ENCODE measurements at regions not wholly inside any gene's neighbourhood (a gene's known extent, or its start where the extent isn't known, plus 50 kb on each side); places are given as distances from the start of the nearest gene placed in this dataset.
"Not testable (repeated sequence)": the region's sequence is repeated elsewhere in the genome, so short reads cannot be mapped to it uniquely, and the experiment has no call there.

DNA sequence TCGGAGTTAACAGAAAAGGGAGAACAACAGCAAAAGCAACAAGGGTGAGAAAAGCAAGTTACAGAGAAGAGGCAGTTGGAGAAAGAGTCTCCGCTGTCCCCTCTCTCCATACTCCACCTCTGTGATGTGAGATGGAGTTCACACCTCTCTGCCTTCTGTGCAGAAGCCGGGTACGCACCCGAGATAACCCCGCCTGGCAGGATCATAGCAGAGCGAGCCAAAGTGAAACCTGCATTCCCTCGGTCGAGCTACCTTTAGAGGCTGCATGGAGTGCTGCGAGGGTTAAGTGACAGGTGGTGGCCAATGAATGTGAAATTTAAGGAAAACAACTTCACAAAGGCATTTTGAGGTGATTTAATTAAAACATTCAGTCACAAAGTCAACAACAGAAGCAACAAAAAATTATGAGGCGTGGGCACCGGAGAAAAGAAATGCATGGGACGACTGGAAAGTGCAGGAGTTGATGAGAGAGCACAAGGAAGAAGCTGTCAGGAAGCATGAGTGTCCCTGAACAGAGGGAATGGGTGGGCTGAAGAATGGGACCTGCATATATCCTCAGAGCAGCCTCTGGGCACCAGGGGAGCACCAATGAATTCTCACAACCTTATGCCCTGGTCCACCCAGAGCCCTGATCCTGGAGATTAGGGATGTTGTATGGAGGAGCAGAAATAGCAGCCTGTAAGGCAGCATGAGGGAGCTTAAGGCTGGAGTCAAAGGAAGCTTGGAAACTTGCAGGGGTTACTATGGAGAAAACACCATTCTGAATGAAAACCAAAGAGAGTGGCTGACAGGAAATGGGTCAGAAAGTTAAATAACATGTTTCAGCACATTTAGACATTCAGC is 208.3 kb downstream of the EMP1 start:
- H3K36me3 ChIP-seq: no peaks in the 10 kb centered on the region
- intact Hi-C loops (cut with DNase I): no loop called here
- TF ChIP-seq, protein P1, sequence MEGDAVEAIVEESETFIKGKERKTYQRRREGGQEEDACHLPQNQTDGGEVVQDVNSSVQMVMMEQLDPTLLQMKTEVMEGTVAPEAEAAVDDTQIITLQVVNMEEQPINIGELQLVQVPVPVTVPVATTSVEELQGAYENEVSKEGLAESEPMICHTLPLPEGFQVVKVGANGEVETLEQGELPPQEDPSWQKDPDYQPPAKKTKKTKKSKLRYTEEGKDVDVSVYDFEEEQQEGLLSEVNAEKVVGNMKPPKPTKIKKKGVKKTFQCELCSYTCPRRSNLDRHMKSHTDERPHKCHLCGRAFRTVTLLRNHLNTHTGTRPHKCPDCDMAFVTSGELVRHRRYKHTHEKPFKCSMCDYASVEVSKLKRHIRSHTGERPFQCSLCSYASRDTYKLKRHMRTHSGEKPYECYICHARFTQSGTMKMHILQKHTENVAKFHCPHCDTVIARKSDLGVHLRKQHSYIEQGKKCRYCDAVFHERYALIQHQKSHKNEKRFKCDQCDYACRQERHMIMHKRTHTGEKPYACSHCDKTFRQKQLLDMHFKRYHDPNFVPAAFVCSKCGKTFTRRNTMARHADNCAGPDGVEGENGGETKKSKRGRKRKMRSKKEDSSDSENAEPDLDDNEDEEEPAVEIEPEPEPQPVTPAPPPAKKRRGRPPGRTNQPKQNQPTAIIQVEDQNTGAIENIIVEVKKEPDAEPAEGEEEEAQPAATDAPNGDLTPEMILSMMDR (IDR thresholded peaks at IDR 0.05): no peak
- DNase-seq: peak; percentile 52
- H3K27me3 ChIP-seq: no peaks in the 10 kb centered on the region
- H3K4me1 ChIP-seq: no peaks in the 10 kb centered on the region
- H3K9me3 ChIP-seq: no peaks in the 10 kb centered on the region
- H3K27ac ChIP-seq: no peak overlapping the region
- peak overlapping the region; percentile 5 for H3K4me3 ChIP-seq
- H3K9ac ChIP-seq (ENCODE audit: low read depth in 2 of 2, low read length in 2 of 2): peak overlapping the region in 1 of 2 donors; percentile 8

DNA sequence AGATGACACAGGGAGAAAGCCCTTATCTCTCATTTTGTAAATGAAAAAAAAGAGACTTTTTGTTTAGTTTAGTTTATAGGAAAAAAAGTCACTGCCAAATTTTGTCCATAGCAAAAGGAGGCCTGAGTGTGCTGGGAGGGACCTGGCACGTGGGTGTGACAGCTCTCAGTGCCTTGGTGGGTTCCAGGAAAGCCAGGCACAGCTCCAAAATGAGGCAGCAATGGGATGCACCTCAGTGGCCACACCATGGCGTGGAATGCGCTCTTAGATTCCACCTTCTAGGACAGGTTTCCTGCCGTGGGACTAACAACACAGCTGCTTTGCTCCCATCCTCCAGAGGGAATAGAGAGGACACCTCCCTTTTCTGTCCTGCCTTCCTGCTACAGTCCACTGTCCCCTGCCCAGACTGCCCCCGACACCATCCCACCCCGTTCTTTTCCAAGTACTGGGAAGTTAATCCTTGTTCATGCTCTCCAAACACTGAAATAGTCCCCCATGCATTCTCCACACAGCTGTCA is 207.6 kb downstream of the EMP1 start:
- Histone ChIP-seq H3K9me3 (no peaks in the 10 kb centered on the region), H3K9ac (ENCODE audit: low read depth in 2 of 2, low read length in 2 of 2) (no peak overlapping the region), H3K36me3 (no peaks in the 10 kb centered on the region), H3K27me3 (no peaks in the 10 kb centered on the region), H3K4me1 (no peaks in the 10 kb centered on the region), H3K27ac (no peak overlapping the region), H3K4me3 (peak overlapping the region; percentile 5)
- TF ChIP-seq, protein P1 (IDR thresholded peaks at IDR 0.05): no peak
- intact Hi-C loops (cut with DNase I): no loop called here
- DNase-seq: no peak

DNA sequence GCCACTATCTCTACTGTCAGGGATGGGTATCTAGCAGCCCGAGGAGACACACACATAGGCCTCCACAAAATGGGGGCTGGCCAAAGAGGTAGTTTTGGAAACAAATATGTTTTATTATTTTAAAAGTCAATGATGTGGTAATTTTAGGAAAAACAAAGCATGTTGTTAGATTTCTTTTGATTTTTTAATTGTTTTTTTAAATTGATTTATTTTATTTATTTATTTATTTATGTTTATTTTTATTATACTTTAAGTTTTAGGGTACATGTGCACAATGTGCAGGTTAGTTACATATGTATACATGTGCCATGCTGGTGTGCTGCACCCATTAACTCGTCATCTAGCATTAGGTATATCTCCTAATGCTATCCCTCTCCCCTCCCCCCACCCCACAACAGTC is 194.8 kb downstream of the EMP1 start:
- H3K9me3 ChIP-seq; H3K9ac ChIP-seq (ENCODE audit: low read depth in 2 of 2, low read length in 2 of 2); H3K27me3 ChIP-seq; H3K36me3 ChIP-seq; H3K4me3 ChIP-seq; intact Hi-C loops (cut with DNase I); H3K4me1 ChIP-seq: not testable (repeated sequence)
- H3K27ac ChIP-seq: peak overlapping the region; percentile 67
- DNase-seq: peak; percentile 16

DNA sequence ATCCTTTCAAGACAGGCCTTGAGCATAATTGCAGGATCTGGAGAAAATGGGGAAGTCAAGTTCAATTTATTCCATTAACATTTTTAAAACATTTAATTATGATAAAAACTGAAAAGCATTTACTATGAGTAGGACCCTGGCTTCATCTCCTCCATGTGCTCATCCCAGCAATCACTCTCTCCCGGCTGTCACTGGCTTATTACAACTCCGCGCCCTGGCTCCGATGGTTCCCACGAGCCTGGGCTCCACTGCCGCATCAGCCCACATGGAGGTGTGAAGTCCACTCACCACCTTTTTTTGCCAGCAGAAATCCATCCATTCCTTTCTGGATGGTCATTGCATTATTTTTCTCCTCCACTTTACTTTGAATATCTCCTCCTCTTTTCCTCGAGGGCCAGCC is 194.4 kb downstream of the EMP1 start:
- H3K36me3 ChIP-seq: no peaks in the 10 kb centered on the region
- intact Hi-C loops (cut with DNase I): no loop called here
- DNase-seq: peak; percentile 18
- H3K27me3 ChIP-seq: no peaks in the 10 kb centered on the region
- peak overlapping the region; percentile 67 for H3K27ac ChIP-seq
- no peak overlapping the region for H3K4me3 ChIP-seq
- H3K9me3 ChIP-seq: no peaks in the 10 kb centered on the region
- peak overlapping the region in 1 of 2 donors; percentile 30 for H3K9ac ChIP-seq (ENCODE audit: low read depth in 2 of 2, low read length in 2 of 2)
- H3K4me1 ChIP-seq: peaks cover 5% of the 10 kb centered on the region
- TF ChIP-seq, protein P1 (IDR thresholded peaks at IDR 0.05): no peak

DNA sequence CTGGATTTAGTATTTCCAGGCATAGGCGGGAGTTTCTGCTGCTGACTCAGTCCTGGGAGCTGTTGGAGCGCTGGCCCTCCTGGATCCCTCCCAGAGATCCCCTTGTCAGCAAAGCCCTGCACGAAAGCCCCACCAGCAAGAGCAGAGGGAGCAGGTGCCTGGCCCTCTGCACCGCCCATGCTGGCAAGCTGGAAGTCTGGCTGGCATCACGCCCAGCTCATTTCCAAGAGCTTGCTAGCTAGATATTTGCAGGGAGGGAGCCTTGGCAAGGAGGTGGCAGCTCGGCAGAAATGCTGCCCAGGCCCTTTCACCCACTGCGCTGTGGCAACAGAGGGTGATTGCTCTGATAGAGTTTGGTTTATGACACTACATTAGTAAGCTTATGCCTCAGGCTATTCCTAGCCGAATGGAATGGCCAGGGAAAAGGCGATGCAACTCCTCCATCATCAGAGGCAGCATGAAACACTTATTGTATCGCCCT is 193.9 kb downstream of the EMP1 start:
- intact Hi-C loops (cut with DNase I): no loop called here
- H3K36me3 ChIP-seq: no peaks in the 10 kb centered on the region
- peak; percentile 97 for DNase-seq
- H3K4me3 ChIP-seq: no peak overlapping the region
- peak overlapping the region; percentile 30 for H3K9ac ChIP-seq (ENCODE audit: low read depth in 2 of 2, low read length in 2 of 2)
- no peaks in the 10 kb centered on the region for H3K27me3 ChIP-seq
- peak overlapping the region; percentile 67 for H3K27ac ChIP-seq
- TF ChIP-seq, protein P1 (IDR thresholded peaks at IDR 0.05): no peak
- no peaks in the 10 kb centered on the region for H3K9me3 ChIP-seq
- H3K4me1 ChIP-seq: peaks cover 5% of the 10 kb centered on the region

DNA sequence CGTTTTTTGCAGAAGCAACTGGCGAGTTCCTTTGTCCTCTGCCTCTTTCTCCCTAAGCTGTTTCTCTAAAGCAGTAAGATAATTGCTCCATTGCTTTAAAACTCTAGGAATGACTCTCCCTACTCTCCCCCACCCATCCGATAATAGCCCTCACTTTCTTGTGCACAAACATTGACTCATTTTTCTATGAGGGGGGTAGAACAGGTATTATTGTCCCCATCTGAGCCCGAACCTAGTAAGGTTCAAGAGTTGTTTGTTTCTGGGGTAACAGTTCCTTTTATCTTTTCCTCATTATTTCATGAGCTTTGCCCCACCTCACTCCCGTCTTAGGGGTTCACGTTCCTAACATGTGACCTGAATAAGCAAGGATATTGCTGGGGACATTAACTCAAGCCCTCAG is 190.6 kb downstream of the EMP1 start:
- intact Hi-C loops (cut with DNase I): no loop called here

More for the DNA sequence above, 190.6 kb downstream of the EMP1 start:
- TF ChIP-seq, protein P1 (IDR thresholded peaks at IDR 0.05): no peak
- no peaks in the 10 kb centered on the region for H3K36me3 ChIP-seq
- H3K4me3 ChIP-seq: no peak overlapping the region
- H3K9ac ChIP-seq (ENCODE audit: low read depth in 2 of 2, low read length in 2 of 2): peak overlapping the region in 1 of 2 donors; percentile 49
- H3K4me1 ChIP-seq: peaks cover 5% of the 10 kb centered on the region
- DNase-seq: peak; percentile 65
- H3K27ac ChIP-seq: peak overlapping the region; percentile 78
- H3K27me3 ChIP-seq: no peaks in the 10 kb centered on the region
- no peaks in the 10 kb centered on the region for H3K9me3 ChIP-seq

All from colonic mucosa (tissue), 4 donors.